GM23338 (cell line): ENCODE measurements at regions not wholly inside any gene's neighbourhood (a gene's known extent, or its start where the extent isn't known, plus 50 kb on each side); places are given as distances from the start of the nearest gene placed in this dataset.

Source experiments
- ATAC-seq: fragments of 200-7000 bp; cut with Tn5 transposase; 3 replicates; pipeline ENCODE4 v1.9.1; 2020
- DNase-seq: peaks from one replicate; pipeline ENCODE4 v3.0.0-alpha.2; 2015; ENCODE audit warnings: low spot score
- H2AFZ ChIP-seq: fragments of 200-600 bp; sonication (generic); 2 replicates; pipeline ENCODE4 v1.8.0; 2016; ENCODE audit warnings: antibody characterized with exemption, mild to moderate bottlenecking, moderate library complexity
- H3F3A ChIP-seq: fragments of 200-600 bp; sonication (generic); replicated peaks from 2 replicates; pipeline ENCODE4 v1.8.0; 2017; ENCODE audit warnings: antibody characterized with exemption, mixed run types, low read depth
- H3K27ac ChIP-seq: fragments of 200-600 bp; sonication (generic); 2 replicates; pipeline ENCODE4 v1.6.1; 2016; ENCODE audit warnings: low read depth
- H3K27me3 ChIP-seq: fragments of 200-600 bp; sonication (generic); 2 replicates; pipeline ENCODE4 v1.8.0; 2016; ENCODE audit warnings: mild to moderate bottlenecking, mixed run types, moderate library complexity; ENCODE audit not compliant: insufficient read depth
- H3K36me3 ChIP-seq: fragments of 200-600 bp; sonication (generic); 2 replicates; pipeline ENCODE4 v1.8.0; 2016; ENCODE audit warnings: mild to moderate bottlenecking; ENCODE audit not compliant: insufficient read depth
- H3K4me1 ChIP-seq: fragments of 200-600 bp; sonication (generic); 2 replicates; pipeline ENCODE4 v1.8.0; 2016; ENCODE audit warnings: mild to moderate bottlenecking, moderate library complexity; ENCODE audit not compliant: insufficient read depth
- H3K4me2 ChIP-seq: fragments of 200-600 bp; sonication (generic); 2 replicates; pipeline ENCODE4 v1.7.1; 2017; ENCODE audit warnings: mixed run types
- H3K4me3 ChIP-seq: fragments of 200-600 bp; sonication (generic); 2 replicates; pipeline ENCODE4 v1.6.1; 2016; ENCODE audit warnings: mixed run types
- H3K79me2 ChIP-seq: fragments of 200-600 bp; sonication (generic); replicated peaks from 2 replicates; pipeline ENCODE4 v1.8.0; 2017; ENCODE audit warnings: mild to moderate bottlenecking; ENCODE audit not compliant: insufficient read depth
- H3K9me2 ChIP-seq: fragments of 200-600 bp; sonication (generic); 2 replicates; pipeline ENCODE4 v1.8.0; 2017; ENCODE audit not compliant: insufficient read depth
- H4K20me1 ChIP-seq: fragments of 200-600 bp; sonication (generic); replicated peaks from 2 replicates; pipeline ENCODE4 v1.8.0; 2017; ENCODE audit warnings: mild to moderate bottlenecking; ENCODE audit not compliant: insufficient read depth
- H3K27ac Mint-ChIP-seq: 2 replicates; pipeline ENCODE4 v1.8.0; 2020; ENCODE audit warnings: inconsistent platforms, mild to moderate bottlenecking, moderate library complexity, mixed read lengths
- H3K27me3 Mint-ChIP-seq: 3 replicates; pipeline ENCODE4 v1.8.0; 2022; ENCODE audit warnings: low read depth, mild to moderate bottlenecking, moderate library complexity, mixed read lengths, inconsistent platforms; ENCODE audit not compliant: insufficient read depth, poor library complexity
- H3K36me3 Mint-ChIP-seq: 3 replicates; pipeline ENCODE4 v1.8.0; 2021; ENCODE audit warnings: low read depth, mild to moderate bottlenecking, inconsistent platforms, moderate library complexity, mixed read lengths
- H3K4me1 Mint-ChIP-seq: 3 replicates; pipeline ENCODE4 v1.8.0; 2020; ENCODE audit warnings: mild to moderate bottlenecking, inconsistent platforms, mixed read lengths
- H3K4me3 Mint-ChIP-seq: 3 replicates; pipeline ENCODE4 v1.8.0; 2021; ENCODE audit warnings: moderate library complexity, mild to moderate bottlenecking, inconsistent platforms, mixed read lengths
- H3K9me3 Mint-ChIP-seq: 3 replicates; pipeline ENCODE4 v1.8.0; 2020; ENCODE audit warnings: moderate library complexity, mild to moderate bottlenecking, inconsistent platforms, mixed read lengths
- CREB1 ChIP-seq: fragments of 250-450 bp; sonication (Bioruptor Pico); IDR thresholded peaks from 2 replicates; pipeline ENCODE4 v1.5.0; 2020; ENCODE audit warnings: low read depth, mild to moderate bottlenecking, moderate library complexity
- CTCF ChIP-seq, 2 experiments: fragments of 200-600 bp in 1 of 2; sonication (generic) in 1 of 2; conservative IDR thresholded peaks; 2 replicates each; pipeline versions ENCODE4 v1.5.1 to v1.6.1; 2016 to 2017; ENCODE audit warnings: antibody characterized with exemption in 2 of 2, low read depth in 2 of 2, mild to moderate bottlenecking in 2 of 2, moderate library complexity in 1 of 2
- JUNB ChIP-seq: IDR thresholded peaks from one replicate; pipeline ENCODE4 v1.6.1; 2016; ENCODE audit warnings: antibody characterized with exemption; ENCODE audit not compliant: unreplicated experiment
- NANOG ChIP-seq: IDR thresholded peaks from 2 replicates; pipeline ENCODE4 v1.6.1; 2016; ENCODE audit warnings: antibody characterized with exemption, borderline replicate concordance
- POLR2AphosphoS5 ChIP-seq: IDR thresholded peaks from 2 replicates; pipeline ENCODE4 v1.6.1; 2016; ENCODE audit warnings: antibody characterized with exemption, low read depth
- ZNF114 ChIP-seq: fragments of 250-450 bp; sonication (Bioruptor Pico); IDR thresholded peaks from 2 replicates; pipeline ENCODE4 v1.5.0; 2020; ENCODE audit warnings: mild to moderate bottlenecking, moderate library complexity
- ZNF331 ChIP-seq: fragments of 250-450 bp; sonication (Bioruptor Pico); IDR thresholded peaks from 2 replicates; pipeline ENCODE4 v1.5.0; 2020; ENCODE audit warnings: low read depth, mild to moderate bottlenecking, moderate library complexity
- TF ChIP-seq, protein P1 (sequence below): fragments of 250-450 bp; sonication (Bioruptor Pico); IDR thresholded peaks from 2 replicates; pipeline ENCODE4 v1.5.0; 2020; ENCODE audit warnings: mild to moderate bottlenecking, moderate library complexity

DNA sequence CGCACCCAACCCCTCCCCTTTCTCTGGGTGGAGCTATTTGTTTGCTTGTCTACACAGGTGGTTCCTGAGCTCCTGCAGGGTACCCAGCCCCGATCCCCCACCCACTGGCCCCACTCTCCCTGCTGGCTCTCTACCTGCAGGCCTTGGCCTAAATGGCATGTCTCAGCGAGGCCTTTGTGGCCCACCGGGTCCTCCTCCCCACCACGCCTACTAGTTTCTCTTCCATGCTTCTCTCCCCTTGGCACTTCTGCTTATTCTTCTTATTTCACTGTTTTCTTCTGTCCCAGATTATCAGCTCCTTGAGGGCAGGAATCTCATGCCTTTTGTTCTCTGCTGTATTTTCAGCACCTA lies 57.4 kb upstream of the ZNF536 start:
- Mint-ChIP-seq H3K4me3 (no peak overlapping the region; the same call in 2 of the 3 replicates), H3K27ac (no peak overlapping the region), H3K36me3 (no peaks in the 10 kb centered on the region), H3K27me3 (peaks cover 6% of the 10 kb centered on the region), H3K9me3 (peaks cover 4% of the 10 kb centered on the region; the same call in 1 of the 3 replicates), H3K4me1 (peaks cover 3% of the 10 kb centered on the region; the same call in 2 of the 3 replicates)
- H3K79me2 ChIP-seq: no peaks in the 10 kb centered on the region
- no peaks in the 10 kb centered on the region for H3K36me3 ChIP-seq
- ATAC-seq: no peak
- H3K9me2 ChIP-seq: no peaks in the 10 kb centered on the region
- no peak overlapping the region for H3K4me3 ChIP-seq
- no peaks in the 10 kb centered on the region for H4K20me1 ChIP-seq
- no peaks in the 10 kb centered on the region for H3F3A ChIP-seq
- no peak for DNase-seq
- H3K27ac ChIP-seq: no peak overlapping the region
- H3K4me2 ChIP-seq: no peak overlapping the region
- H2AFZ ChIP-seq: no peak overlapping the region
- H3K27me3 ChIP-seq: no peaks in the 10 kb centered on the region
- H3K4me1 ChIP-seq: peaks cover 7% of the 10 kb centered on the region; the same call in 1 of the 2 replicates
- TF ChIP-seq CTCF (conservative IDR thresholded peaks at IDR 0.05; ENCODE audit: low read depth in 2 of 2) (no peak), ZNF331 (CRISPR knock-in tag) (no peak), POLR2AphosphoS5 (no peak), CREB1 (CRISPR knock-in tag) (no peak)

DNA sequence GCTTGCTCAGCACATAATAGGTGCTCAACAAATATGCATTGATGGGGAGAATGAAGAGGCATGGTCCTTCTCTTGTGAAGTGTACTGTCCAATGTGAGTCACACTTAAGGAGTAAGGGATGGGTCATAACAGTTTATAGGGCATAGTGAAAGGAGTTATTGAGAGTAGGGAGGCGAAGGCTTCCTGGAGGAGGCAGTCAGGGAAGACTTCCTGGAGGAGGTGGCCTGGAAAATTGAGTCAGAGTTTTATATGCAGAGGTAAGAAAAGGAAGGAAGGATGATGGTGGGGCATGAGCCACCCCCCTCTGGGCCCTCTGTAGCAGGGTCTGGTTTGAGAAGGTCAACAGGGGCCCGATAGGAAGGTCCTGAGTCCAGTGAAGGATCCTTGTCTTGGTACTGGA lies 57.0 kb upstream of the ZNF536 start:
- Histone ChIP-seq H3K27me3 (no peaks in the 10 kb centered on the region), H3F3A (no peaks in the 10 kb centered on the region), H3K36me3 (no peaks in the 10 kb centered on the region), H4K20me1 (no peaks in the 10 kb centered on the region), H3K4me1 (peaks cover 7% of the 10 kb centered on the region; the same call in 1 of the 2 replicates), H3K4me3 (no peak overlapping the region), H3K4me2 (no peak overlapping the region), H3K27ac (no peak overlapping the region), H2AFZ (no peak overlapping the region), H3K9me2 (no peaks in the 10 kb centered on the region), H3K79me2 (no peaks in the 10 kb centered on the region)
- Mint-ChIP-seq H3K4me3 (no peak overlapping the region; the same call in 2 of the 3 replicates), H3K27ac (no peak overlapping the region), H3K36me3 (no peaks in the 10 kb centered on the region), H3K27me3 (peaks cover 6% of the 10 kb centered on the region), H3K4me1 (peaks cover 3% of the 10 kb centered on the region; the same call in 2 of the 3 replicates), H3K9me3 (peaks cover 4% of the 10 kb centered on the region; the same call in 1 of the 3 replicates)
- ATAC-seq (no peak), DNase-seq (no peak)
- TF ChIP-seq CTCF (conservative IDR thresholded peaks at IDR 0.05; ENCODE audit: low read depth in 2 of 2) (no peak), NANOG (no peak), JUNB (no peak), ZNF114 (CRISPR knock-in tag) (no peak)
- TF ChIP-seq, protein P1, sequence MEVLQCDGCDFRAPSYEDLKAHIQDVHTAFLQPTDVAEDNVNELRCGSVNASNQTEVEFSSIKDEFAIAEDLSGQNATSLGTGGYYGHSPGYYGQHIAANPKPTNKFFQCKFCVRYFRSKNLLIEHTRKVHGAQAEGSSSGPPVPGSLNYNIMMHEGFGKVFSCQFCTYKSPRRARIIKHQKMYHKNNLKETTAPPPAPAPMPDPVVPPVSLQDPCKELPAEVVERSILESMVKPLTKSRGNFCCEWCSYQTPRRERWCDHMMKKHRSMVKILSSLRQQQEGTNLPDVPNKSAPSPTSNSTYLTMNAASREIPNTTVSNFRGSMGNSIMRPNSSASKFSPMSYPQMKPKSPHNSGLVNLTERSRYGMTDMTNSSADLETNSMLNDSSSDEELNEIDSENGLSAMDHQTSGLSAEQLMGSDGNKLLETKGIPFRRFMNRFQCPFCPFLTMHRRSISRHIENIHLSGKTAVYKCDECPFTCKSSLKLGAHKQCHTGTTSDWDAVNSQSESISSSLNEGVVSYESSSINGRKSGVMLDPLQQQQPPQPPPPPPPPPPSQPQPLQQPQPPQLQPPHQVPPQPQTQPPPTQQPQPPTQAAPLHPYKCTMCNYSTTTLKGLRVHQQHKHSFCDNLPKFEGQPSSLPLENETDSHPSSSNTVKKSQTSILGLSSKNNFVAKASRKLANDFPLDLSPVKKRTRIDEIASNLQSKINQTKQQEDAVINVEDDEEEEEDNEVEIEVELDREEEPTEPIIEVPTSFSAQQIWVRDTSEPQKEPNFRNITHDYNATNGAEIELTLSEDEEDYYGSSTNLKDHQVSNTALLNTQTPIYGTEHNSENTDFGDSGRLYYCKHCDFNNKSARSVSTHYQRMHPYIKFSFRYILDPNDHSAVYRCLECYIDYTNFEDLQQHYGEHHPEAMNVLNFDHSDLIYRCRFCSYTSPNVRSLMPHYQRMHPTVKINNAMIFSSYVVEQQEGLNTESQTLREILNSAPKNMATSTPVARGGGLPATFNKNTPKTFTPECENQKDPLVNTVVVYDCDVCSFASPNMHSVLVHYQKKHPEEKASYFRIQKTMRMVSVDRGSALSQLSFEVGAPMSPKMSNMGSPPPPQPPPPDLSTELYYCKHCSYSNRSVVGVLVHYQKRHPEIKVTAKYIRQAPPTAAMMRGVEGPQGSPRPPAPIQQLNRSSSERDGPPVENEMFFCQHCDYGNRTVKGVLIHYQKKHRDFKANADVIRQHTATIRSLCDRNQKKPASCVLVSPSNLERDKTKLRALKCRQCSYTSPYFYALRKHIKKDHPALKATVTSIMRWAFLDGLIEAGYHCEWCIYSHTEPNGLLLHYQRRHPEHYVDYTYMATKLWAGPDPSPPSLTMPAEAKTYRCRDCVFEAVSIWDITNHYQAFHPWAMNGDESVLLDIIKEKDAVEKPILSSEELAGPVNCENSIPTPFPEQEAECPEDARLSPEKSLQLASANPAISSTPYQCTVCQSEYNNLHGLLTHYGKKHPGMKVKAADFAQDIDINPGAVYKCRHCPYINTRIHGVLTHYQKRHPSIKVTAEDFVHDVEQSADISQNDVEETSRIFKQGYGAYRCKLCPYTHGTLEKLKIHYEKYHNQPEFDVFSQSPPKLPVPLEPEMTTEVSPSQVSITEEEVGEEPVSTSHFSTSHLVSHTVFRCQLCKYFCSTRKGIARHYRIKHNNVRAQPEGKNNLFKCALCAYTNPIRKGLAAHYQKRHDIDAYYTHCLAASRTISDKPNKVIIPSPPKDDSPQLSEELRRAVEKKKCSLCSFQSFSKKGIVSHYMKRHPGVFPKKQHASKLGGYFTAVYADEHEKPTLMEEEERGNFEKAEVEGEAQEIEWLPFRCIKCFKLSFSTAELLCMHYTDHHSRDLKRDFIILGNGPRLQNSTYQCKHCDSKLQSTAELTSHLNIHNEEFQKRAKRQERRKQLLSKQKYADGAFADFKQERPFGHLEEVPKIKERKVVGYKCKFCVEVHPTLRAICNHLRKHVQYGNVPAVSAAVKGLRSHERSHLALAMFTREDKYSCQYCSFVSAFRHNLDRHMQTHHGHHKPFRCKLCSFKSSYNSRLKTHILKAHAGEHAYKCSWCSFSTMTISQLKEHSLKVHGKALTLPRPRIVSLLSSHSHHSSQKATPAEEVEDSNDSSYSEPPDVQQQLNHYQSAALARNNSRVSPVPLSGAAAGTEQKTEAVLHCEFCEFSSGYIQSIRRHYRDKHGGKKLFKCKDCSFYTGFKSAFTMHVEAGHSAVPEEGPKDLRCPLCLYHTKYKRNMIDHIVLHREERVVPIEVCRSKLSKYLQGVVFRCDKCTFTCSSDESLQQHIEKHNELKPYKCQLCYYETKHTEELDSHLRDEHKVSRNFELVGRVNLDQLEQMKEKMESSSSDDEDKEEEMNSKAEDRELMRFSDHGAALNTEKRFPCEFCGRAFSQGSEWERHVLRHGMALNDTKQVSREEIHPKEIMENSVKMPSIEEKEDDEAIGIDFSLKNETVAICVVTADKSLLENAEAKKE (CRISPR knock-in tag): no peak
